ENCODE measurements at regions not wholly inside any gene's neighbourhood (a gene's known extent, or its start where the extent isn't known, plus 50 kb on each side); places are given as distances from the start of the nearest gene placed in this dataset.

DNA sequence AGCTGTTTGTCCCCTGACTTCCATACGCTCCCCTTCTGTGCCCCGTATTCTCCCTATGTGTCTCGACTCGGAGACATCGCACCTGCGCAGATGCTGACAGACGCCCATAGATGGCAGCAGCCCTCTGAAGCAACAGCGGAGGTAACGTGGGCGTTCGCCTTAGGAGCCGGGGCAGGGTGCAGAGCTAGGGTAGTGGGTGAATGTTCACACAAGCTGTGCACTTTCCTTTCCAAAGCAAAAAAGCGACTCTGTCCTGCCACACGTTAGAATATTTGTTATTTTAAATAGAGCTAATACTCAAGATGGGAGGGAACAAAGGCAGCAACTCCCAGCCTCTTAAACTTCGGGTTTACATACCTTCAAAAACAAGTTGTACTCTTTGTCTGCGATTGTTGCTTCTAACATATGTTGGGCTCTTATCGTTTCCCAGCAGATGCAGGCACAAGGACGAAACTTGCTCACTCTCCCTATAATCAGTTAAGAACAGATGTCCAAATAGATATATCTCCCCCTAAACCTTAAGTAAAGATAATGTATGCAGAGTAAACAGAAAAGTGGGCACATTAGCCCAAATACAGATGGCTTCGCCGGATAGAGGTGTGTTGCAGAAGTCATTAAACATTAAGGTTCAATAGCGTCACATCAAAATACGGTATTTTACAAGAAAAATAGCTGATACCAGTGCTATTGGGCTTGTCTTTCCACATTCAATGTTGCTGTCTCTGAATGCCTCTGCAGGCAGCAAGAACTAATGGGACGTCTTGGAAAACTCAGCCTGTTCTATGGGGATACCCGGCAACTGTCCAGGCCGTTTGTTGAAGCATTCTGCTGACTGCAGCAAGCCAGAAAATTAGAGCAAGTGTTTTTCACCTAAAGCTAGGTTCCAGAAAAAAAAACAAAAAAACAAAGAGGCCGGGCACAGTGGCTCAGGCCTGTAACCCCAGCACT lies 340.3 kb upstream of the PRKCQ start:
- TF ChIP-seq, protein P1, sequence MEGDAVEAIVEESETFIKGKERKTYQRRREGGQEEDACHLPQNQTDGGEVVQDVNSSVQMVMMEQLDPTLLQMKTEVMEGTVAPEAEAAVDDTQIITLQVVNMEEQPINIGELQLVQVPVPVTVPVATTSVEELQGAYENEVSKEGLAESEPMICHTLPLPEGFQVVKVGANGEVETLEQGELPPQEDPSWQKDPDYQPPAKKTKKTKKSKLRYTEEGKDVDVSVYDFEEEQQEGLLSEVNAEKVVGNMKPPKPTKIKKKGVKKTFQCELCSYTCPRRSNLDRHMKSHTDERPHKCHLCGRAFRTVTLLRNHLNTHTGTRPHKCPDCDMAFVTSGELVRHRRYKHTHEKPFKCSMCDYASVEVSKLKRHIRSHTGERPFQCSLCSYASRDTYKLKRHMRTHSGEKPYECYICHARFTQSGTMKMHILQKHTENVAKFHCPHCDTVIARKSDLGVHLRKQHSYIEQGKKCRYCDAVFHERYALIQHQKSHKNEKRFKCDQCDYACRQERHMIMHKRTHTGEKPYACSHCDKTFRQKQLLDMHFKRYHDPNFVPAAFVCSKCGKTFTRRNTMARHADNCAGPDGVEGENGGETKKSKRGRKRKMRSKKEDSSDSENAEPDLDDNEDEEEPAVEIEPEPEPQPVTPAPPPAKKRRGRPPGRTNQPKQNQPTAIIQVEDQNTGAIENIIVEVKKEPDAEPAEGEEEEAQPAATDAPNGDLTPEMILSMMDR (IDR thresholded peaks at IDR 0.05): peak; percentile 28 to 69 (median 59)
- TF ChIP-seq POLR2A (IDR thresholded peaks at IDR 0.05): no peak
